CD4-positive, CD25-positive, alpha-beta regulatory T cell (primary cell): ENCODE measurements at regions not wholly inside any gene's neighbourhood (a gene's known extent, or its start where the extent isn't known, plus 50 kb on each side); places are given as distances from the start of the nearest gene placed in this dataset.

Source experiments
- ATAC-seq, 2 donors: fragments of 150-1000 bp; cut with Tn5 transposase; one replicate each; pipeline ENCODE4 v1.10.0; 2021; ENCODE audit warnings: low read depth in 2 of 2, moderate number of reproducible peaks in 2 of 2, moderate library complexity in 1 of 2
- DNase-seq, 3 donors: peaks; one replicate each; pipeline versions ENCODE4 v3.0.0 to v3.0.0-alpha.2; 2012 to 2022; ENCODE audit warnings: mixed read lengths in 1 of 3
- H3K27ac ChIP-seq: one replicate; pipeline ENCODE4 v1.7.0; 2013; ENCODE audit warnings: mild to moderate bottlenecking, low read length; ENCODE audit not compliant: insufficient read depth, poor library complexity, severe bottlenecking
- H3K27me3 ChIP-seq: one replicate; pipeline ENCODE4 v1.7.0; 2013; ENCODE audit warnings: low read length; ENCODE audit not compliant: control insufficient read depth, insufficient read depth
- H3K36me3 ChIP-seq: one replicate; pipeline ENCODE4 v1.7.0; 2013; ENCODE audit warnings: mild to moderate bottlenecking, low read length, moderate library complexity; ENCODE audit not compliant: control insufficient read depth, insufficient read depth
- H3K4me1 ChIP-seq: 2 replicates; pipeline ENCODE4 v1.7.0; 2013; ENCODE audit warnings: mild to moderate bottlenecking, low read length; ENCODE audit not compliant: insufficient read depth, control insufficient read depth, poor library complexity, severe bottlenecking
- H3K4me3 ChIP-seq: one replicate; pipeline ENCODE4 v1.7.0; 2013; ENCODE audit warnings: low read depth, mild to moderate bottlenecking, low read length, moderate library complexity
- H3K9me3 ChIP-seq, 2 experiments: 1 replicate in 1 of 2; 2 replicates in 1 of 2; pipeline ENCODE4 v1.7.0; 2013; ENCODE audit warnings: low read length in 2 of 2, mild to moderate bottlenecking in 1 of 2, moderate library complexity in 1 of 2; ENCODE audit not compliant: control insufficient read depth in 2 of 2
- H3K27ac Mint-ChIP-seq, 3 donors: one replicate each; pipeline ENCODE4 v1.8.0; 2020 to 2022; ENCODE audit warnings: mild to moderate bottlenecking in 3 of 3, mixed read lengths in 3 of 3, moderate library complexity in 2 of 3
- H3K27me3 Mint-ChIP-seq: one replicate; pipeline ENCODE4 v1.8.0; 2022; ENCODE audit warnings: mild to moderate bottlenecking, mixed read lengths
- H3K36me3 Mint-ChIP-seq: one replicate; pipeline ENCODE4 v1.8.0; 2020; ENCODE audit warnings: mixed read lengths
- H3K4me1 Mint-ChIP-seq, 4 donors: one replicate each; pipeline ENCODE4 v1.8.0; 2020 to 2022; ENCODE audit warnings: mixed read lengths in 4 of 4, mild to moderate bottlenecking in 1 of 4
- H3K4me3 Mint-ChIP-seq, 4 donors: one replicate each; pipeline ENCODE4 v1.8.0; 2020 to 2022; ENCODE audit warnings: mild to moderate bottlenecking in 4 of 4, mixed read lengths in 4 of 4, moderate library complexity in 3 of 4
- H3K9me3 Mint-ChIP-seq, 7 donors: one replicate each; pipeline ENCODE4 v1.8.0; 2020 to 2022; ENCODE audit warnings: mixed read lengths in 7 of 7, mild to moderate bottlenecking in 3 of 7, moderate library complexity in 2 of 7

DNA sequence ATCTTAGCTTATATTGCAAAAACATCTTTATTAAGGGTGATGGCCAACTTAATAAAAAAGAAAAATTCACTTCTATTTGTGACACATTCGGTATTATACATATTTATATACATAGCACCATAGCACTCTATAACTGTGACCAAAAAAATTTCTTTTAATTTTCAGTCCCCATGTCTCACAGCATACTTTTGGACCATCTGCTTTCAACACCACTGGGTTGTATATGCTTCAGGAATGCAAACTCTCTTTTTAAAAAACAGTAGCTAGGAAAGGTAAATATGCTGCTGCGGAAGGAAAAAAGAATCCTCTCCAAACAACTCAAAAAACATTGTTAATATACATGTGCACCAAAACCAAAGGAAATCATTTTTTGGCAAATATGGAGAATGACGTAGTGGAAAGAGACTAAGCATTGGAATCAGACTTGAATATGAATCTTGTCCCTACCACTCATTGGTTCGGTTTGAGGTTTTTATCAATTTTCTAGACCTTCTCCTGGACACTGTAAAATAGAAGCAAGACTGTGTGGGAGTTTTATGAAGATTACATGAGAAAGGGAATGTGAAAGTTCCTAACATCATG lies 227.9 kb downstream of the BLID start:
- no peak for ATAC-seq
- Histone ChIP-seq H3K9me3 (no peaks in the 10 kb centered on the region), H3K36me3 (no peaks in the 10 kb centered on the region), H3K27ac (no peak overlapping the region), H3K4me3 (no peak overlapping the region), H3K4me1 (no peaks in the 10 kb centered on the region), H3K27me3 (no peaks in the 10 kb centered on the region)
- Mint-ChIP-seq H3K27me3 (no peaks in the 10 kb centered on the region), H3K36me3 (no peaks in the 10 kb centered on the region), H3K4me1 (no peaks in the 10 kb centered on the region), H3K27ac (no peak overlapping the region), H3K9me3 (peaks cover 0 to 3% (median 0%) of the 10 kb centered on the region in 7 donors), H3K4me3 (no peak overlapping the region)
- DNase-seq: no peak

DNA sequence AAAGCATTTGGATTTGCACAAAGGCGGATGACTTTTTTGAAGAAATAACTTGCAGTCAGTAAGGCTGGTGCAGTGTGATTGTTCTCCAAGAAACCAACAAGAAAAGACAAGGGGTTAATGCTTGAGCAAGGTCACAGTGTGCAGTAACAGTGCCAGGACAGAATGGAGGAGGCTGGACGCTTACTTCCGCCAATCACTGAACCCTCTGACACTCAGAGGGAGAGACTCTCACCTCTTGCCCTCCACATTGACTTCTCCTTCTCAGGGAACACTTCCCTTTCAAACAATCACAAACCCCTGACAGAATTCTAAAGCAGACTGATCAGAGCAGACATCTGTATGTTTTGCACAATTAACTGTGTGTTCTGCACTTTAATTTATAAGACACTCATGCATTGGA lies 228.4 kb downstream of the BLID start:
- Histone ChIP-seq H3K4me1 (no peaks in the 10 kb centered on the region), H3K4me3 (no peak overlapping the region), H3K36me3 (no peaks in the 10 kb centered on the region), H3K27me3 (no peaks in the 10 kb centered on the region), H3K9me3 (no peaks in the 10 kb centered on the region), H3K27ac (no peak overlapping the region)
- ATAC-seq (no peak), DNase-seq (no peak)
- no peak overlapping the region for H3K4me3 Mint-ChIP-seq
- no peaks in the 10 kb centered on the region for H3K36me3 Mint-ChIP-seq
- H3K27ac Mint-ChIP-seq: no peak overlapping the region
- H3K4me1 Mint-ChIP-seq: no peaks in the 10 kb centered on the region
- no peaks in the 10 kb centered on the region for H3K27me3 Mint-ChIP-seq
- peaks cover 0 to 3% (median 0%) of the 10 kb centered on the region in 7 donors for H3K9me3 Mint-ChIP-seq

DNA sequence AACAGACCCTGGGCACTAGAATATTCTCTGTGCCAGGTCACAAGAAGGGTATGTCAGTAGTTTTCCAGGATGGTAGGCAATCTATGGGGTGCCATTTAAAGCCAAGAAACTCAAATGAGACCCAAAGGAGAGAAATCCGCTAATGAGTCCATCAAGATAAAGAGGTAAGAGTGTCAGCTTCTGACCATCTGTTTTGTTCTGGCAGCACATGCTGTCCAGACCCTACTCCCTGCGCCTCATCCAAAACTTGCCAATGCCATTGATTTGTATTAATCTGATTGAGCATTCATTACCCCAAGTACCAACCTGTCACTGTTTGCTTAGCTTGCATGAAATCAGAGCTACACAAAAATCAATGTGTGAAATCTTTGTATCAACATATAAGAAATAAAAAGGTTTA lies 229.0 kb downstream of the BLID start:
- ATAC-seq (no peak), DNase-seq (no peak)
- Mint-ChIP-seq H3K36me3 (no peaks in the 10 kb centered on the region), H3K4me3 (no peak overlapping the region), H3K4me1 (no peaks in the 10 kb centered on the region), H3K27ac (no peak overlapping the region), H3K9me3 (peaks cover 0 to 3% (median 0%) of the 10 kb centered on the region in 7 donors), H3K27me3 (no peaks in the 10 kb centered on the region)
- no peaks in the 10 kb centered on the region for H3K9me3 ChIP-seq
- no peak overlapping the region for H3K27ac ChIP-seq
- H3K36me3 ChIP-seq: no peaks in the 10 kb centered on the region
- no peaks in the 10 kb centered on the region for H3K4me1 ChIP-seq
- no peak overlapping the region for H3K4me3 ChIP-seq
- H3K27me3 ChIP-seq: no peaks in the 10 kb centered on the region

GRCh38 chr11:121886005-121886734 lies 229.8 kb downstream of the BLID start:
- no peak for DNase-seq
- no peak for ATAC-seq
- Histone ChIP-seq H3K9me3 (no peaks in the 10 kb centered on the region), H3K4me1 (no peaks in the 10 kb centered on the region), H3K36me3 (no peaks in the 10 kb centered on the region), H3K27ac (no peak overlapping the region), H3K27me3 (no peaks in the 10 kb centered on the region), H3K4me3 (no peak overlapping the region)
- Mint-ChIP-seq H3K36me3 (no peaks in the 10 kb centered on the region), H3K4me3 (no peak overlapping the region), H3K27me3 (no peaks in the 10 kb centered on the region), H3K27ac (no peak overlapping the region), H3K9me3 (peaks cover 0 to 3% (median 2%) of the 10 kb centered on the region in 7 donors), H3K4me1 (no peaks in the 10 kb centered on the region)

DNA sequence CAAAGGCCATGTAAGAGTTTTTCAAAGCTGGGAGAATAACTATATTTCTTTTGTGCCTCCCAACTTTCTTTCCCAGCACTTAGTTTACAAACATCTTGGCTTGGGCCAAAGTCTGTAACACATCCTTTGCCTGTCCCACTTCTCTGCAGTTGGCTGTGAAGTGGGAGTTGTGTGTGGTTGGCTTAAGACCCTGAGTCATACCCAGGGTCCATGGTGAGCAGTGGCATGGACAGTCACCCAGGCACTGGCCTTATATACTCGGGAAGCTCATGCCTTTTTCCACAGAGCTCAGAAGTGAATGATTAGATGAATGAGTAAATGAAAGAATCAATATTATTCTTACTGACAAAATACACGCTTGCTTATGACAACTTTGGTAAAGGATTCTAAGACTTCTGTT lies 231.4 kb downstream of the BLID start:
- no peaks in the 10 kb centered on the region for H3K36me3 ChIP-seq
- no peak overlapping the region for H3K4me3 ChIP-seq
- H3K4me1 ChIP-seq: no peaks in the 10 kb centered on the region
- ATAC-seq (no peak), DNase-seq (no peak)
- H3K27me3 ChIP-seq: no peaks in the 10 kb centered on the region
- no peak overlapping the region for H3K27ac ChIP-seq
- Mint-ChIP-seq H3K4me3 (no peak overlapping the region), H3K27ac (no peak overlapping the region), H3K27me3 (no peaks in the 10 kb centered on the region), H3K4me1 (no peaks in the 10 kb centered on the region), H3K36me3 (no peaks in the 10 kb centered on the region), H3K9me3 (peaks cover 0 to 4% (median under 1%) of the 10 kb centered on the region in 7 donors)
- H3K9me3 ChIP-seq: no peaks in the 10 kb centered on the region

- Mint-ChIP-seq H3K27me3 (no peaks in the 10 kb centered on the region), H3K4me1 (no peaks in the 10 kb centered on the region), H3K4me3 (no peak overlapping the region), H3K36me3 (no peaks in the 10 kb centered on the region), H3K27ac (no peak overlapping the region), H3K9me3 (peaks cover 0 to 4% (median 2%) of the 10 kb centered on the region in 7 donors)
- ATAC-seq (no peak), DNase-seq (no peak)
- H3K27ac ChIP-seq: no peak overlapping the region
- no peaks in the 10 kb centered on the region for H3K4me1 ChIP-seq
- no peaks in the 10 kb centered on the region for H3K36me3 ChIP-seq
- no peaks in the 10 kb centered on the region for H3K9me3 ChIP-seq
- no peaks in the 10 kb centered on the region for H3K27me3 ChIP-seq
- H3K4me3 ChIP-seq: no peak overlapping the region
Observed at GRCh38 chr11:121881806-121882205, 234.2 kb downstream of the BLID start.

- Histone ChIP-seq H3K4me1 (no peaks in the 10 kb centered on the region), H3K36me3 (no peaks in the 10 kb centered on the region), H3K4me3 (no peak overlapping the region), H3K9me3 (no peaks in the 10 kb centered on the region), H3K27me3 (no peaks in the 10 kb centered on the region), H3K27ac (no peak overlapping the region)
- H3K27me3 Mint-ChIP-seq: no peaks in the 10 kb centered on the region
- peaks cover 0 to 5% (median 2%) of the 10 kb centered on the region in 7 donors for H3K9me3 Mint-ChIP-seq
- no peaks in the 10 kb centered on the region for H3K4me1 Mint-ChIP-seq
- no peak overlapping the region for H3K27ac Mint-ChIP-seq
- ATAC-seq: no peak
- H3K4me3 Mint-ChIP-seq: no peak overlapping the region
- DNase-seq: no peak
- no peaks in the 10 kb centered on the region for H3K36me3 Mint-ChIP-seq
Observed at GRCh38 chr11:121877152-121877551, 238.9 kb downstream of the BLID start.

DNA sequence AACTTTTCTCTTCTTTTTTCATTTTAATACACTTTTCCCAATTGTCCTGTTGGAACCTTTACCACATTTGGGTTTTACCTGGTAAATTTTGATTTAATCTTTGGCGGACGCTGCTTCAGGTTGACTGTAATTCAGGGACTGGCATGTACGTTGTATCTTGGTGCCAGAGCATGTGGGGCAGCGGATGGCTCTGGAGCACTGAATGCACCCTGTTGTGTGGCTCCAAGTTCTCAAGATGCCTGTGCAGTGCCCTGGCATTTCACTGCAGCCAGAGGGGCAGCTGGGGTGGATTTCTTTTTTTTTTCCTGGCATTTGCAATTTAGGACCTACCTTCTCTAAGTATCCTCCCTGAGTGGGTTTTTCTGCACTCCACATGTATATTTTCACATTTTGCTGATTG lies 242.2 kb downstream of the BLID start:
- ATAC-seq: no peak
- H3K4me3 Mint-ChIP-seq: no peak overlapping the region
- Histone ChIP-seq H3K9me3 (no peaks in the 10 kb centered on the region), H3K36me3 (no peaks in the 10 kb centered on the region), H3K4me1 (no peaks in the 10 kb centered on the region), H3K27ac (no peak overlapping the region), H3K4me3 (no peak overlapping the region), H3K27me3 (no peaks in the 10 kb centered on the region)
- H3K4me1 Mint-ChIP-seq: no peaks in the 10 kb centered on the region
- no peak overlapping the region for H3K27ac Mint-ChIP-seq
- DNase-seq: no peak
- H3K9me3 Mint-ChIP-seq: peaks cover 0 to 4% (median 0%) of the 10 kb centered on the region in 7 donors
- no peaks in the 10 kb centered on the region for H3K27me3 Mint-ChIP-seq
- H3K36me3 Mint-ChIP-seq: peaks cover 3% of the 10 kb centered on the region
